ENCODE measurements at regions not wholly inside any gene's neighbourhood (a gene's known extent, or its start where the extent isn't known, plus 50 kb on each side); places are given as distances from the start of the nearest gene placed in this dataset.

DNA sequence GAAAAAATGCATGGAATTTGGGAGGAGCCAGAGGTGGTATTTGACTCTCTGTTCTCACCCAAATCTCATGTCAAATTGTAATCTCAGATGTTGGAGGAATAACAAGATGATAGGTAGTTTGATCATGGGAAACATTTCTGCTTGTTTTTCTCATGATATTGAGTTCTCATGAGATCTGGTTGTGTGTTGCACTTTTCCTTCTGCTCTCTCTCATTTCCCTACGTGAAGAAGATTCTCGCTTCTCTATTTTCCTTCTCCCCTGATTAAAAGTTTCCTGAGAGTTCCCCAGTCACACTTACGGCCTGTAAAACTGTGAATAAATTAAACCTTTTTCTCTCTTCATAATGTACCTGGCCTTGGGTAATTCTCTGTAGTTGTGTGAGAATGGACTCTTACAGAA is 222.2 kb upstream of the RBMY1B start:
- TF ChIP-seq, protein P1, sequence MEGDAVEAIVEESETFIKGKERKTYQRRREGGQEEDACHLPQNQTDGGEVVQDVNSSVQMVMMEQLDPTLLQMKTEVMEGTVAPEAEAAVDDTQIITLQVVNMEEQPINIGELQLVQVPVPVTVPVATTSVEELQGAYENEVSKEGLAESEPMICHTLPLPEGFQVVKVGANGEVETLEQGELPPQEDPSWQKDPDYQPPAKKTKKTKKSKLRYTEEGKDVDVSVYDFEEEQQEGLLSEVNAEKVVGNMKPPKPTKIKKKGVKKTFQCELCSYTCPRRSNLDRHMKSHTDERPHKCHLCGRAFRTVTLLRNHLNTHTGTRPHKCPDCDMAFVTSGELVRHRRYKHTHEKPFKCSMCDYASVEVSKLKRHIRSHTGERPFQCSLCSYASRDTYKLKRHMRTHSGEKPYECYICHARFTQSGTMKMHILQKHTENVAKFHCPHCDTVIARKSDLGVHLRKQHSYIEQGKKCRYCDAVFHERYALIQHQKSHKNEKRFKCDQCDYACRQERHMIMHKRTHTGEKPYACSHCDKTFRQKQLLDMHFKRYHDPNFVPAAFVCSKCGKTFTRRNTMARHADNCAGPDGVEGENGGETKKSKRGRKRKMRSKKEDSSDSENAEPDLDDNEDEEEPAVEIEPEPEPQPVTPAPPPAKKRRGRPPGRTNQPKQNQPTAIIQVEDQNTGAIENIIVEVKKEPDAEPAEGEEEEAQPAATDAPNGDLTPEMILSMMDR (IDR thresholded peaks at IDR 0.05 in 4 of 5, conservative IDR thresholded peaks at IDR 0.05 in 1 of 5) = no peak
- no peak for TF ChIP-seq POLR2A (IDR thresholded peaks at IDR 0.05)
